ENCODE measurements at regions not wholly inside any gene's neighbourhood (a gene's known extent, or its start where the extent isn't known, plus 50 kb on each side); places are given as distances from the start of the nearest gene placed in this dataset.

- TF ChIP-seq EZH2 (IDR thresholded peaks at IDR 0.05) (no peak), CTCF (IDR thresholded peaks at IDR 0.05 in 2 of 3, conservative IDR thresholded peaks at IDR 0.05 in 1 of 3; ENCODE audit: borderline replicate concordance in 1 of 3, insufficient read depth in 1 of 3, low read depth in 2 of 3, low read length in 2 of 3) (no peak), ZNF274 (IDR thresholded peaks at IDR 0.05; ENCODE audit: low read depth, low read length) (no peak), CEBPB (IDR thresholded peaks at IDR 0.05; ENCODE audit: low read depth) (no peak), RAD21 (IDR thresholded peaks at IDR 0.05; ENCODE audit: low read depth) (no peak), POLR2A (IDR thresholded peaks at IDR 0.05; ENCODE audit: borderline replicate concordance, extremely low read depth, insufficient read depth, insufficient read length) (no peak), MAX (IDR thresholded peaks at IDR 0.05) (no peak), ATF3 (IDR thresholded peaks at IDR 0.05) (no peak), EZH2phosphoT487 (IDR thresholded peaks at IDR 0.05; ENCODE audit: borderline replicate concordance) (no peak), POLR2AphosphoS5 (IDR thresholded peaks at IDR 0.05; ENCODE audit: low read depth, low read length) (no peak)
- TF ChIP-seq, protein P1, sequence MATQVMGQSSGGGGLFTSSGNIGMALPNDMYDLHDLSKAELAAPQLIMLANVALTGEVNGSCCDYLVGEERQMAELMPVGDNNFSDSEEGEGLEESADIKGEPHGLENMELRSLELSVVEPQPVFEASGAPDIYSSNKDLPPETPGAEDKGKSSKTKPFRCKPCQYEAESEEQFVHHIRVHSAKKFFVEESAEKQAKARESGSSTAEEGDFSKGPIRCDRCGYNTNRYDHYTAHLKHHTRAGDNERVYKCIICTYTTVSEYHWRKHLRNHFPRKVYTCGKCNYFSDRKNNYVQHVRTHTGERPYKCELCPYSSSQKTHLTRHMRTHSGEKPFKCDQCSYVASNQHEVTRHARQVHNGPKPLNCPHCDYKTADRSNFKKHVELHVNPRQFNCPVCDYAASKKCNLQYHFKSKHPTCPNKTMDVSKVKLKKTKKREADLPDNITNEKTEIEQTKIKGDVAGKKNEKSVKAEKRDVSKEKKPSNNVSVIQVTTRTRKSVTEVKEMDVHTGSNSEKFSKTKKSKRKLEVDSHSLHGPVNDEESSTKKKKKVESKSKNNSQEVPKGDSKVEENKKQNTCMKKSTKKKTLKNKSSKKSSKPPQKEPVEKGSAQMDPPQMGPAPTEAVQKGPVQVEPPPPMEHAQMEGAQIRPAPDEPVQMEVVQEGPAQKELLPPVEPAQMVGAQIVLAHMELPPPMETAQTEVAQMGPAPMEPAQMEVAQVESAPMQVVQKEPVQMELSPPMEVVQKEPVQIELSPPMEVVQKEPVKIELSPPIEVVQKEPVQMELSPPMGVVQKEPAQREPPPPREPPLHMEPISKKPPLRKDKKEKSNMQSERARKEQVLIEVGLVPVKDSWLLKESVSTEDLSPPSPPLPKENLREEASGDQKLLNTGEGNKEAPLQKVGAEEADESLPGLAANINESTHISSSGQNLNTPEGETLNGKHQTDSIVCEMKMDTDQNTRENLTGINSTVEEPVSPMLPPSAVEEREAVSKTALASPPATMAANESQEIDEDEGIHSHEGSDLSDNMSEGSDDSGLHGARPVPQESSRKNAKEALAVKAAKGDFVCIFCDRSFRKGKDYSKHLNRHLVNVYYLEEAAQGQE (IDR thresholded peaks at IDR 0.05; ENCODE audit: low read depth): no peak
These were observed 245.1 kb upstream of the C9orf72 start for GRCh38 chr9:27818348-27818747.
